WI38 (cell line): ENCODE measurements at regions not wholly inside any gene's neighbourhood (a gene's known extent, or its start where the extent isn't known, plus 50 kb on each side); places are given as distances from the start of the nearest gene placed in this dataset.

Source experiments
- H3K4me3 ChIP-seq: 2 replicates; pipeline ENCODE4 v1.5.1; 2011; ENCODE audit warnings: low read depth, mild to moderate bottlenecking, control low read depth, low read length
- CTCF ChIP-seq: IDR thresholded peaks from 2 replicates; pipeline ENCODE4 v1.5.1; 2012; ENCODE audit warnings: low read depth, mild to moderate bottlenecking, control low read depth, low read length

GRCh38 chr21:16676391-16676790 lies 836.5 kb upstream of the CXADR start:
- H3K4me3 ChIP-seq, result no peak overlapping the region
- TF ChIP-seq CTCF, result no peak

GRCh38 chr21:16678429-16679160 lies 834.2 kb upstream of the CXADR start:
- H3K4me3 ChIP-seq, result no peak overlapping the region
- TF ChIP-seq CTCF, result no peak

- TF ChIP-seq CTCF, result no peak
Observed at GRCh38 chr21:16695074-16695473, 817.8 kb upstream of the CXADR start.

GRCh38 chr21:16707274-16707673 lies 805.6 kb upstream of the CXADR start:
- no peak for TF ChIP-seq CTCF
- no peak overlapping the region for H3K4me3 ChIP-seq

More at GRCh38 chr21:16695074-16695473, 817.8 kb upstream of the CXADR start:
- H3K4me3 ChIP-seq, result no peak overlapping the region

- TF ChIP-seq CTCF, result no peak
- no peak overlapping the region for H3K4me3 ChIP-seq
Observed at GRCh38 chr21:16708101-16708835, 804.6 kb upstream of the CXADR start.

GRCh38 chr21:16709866-16710550 lies 802.8 kb upstream of the CXADR start:
- TF ChIP-seq CTCF, result no peak
- H3K4me3 ChIP-seq, result no peak overlapping the region

GRCh38 chr21:16711757-16712156 lies 801.1 kb upstream of the CXADR start:
- TF ChIP-seq CTCF, result no peak
- no peak overlapping the region for H3K4me3 ChIP-seq
